ENCODE measurements at regions not wholly inside any gene's neighbourhood (a gene's known extent, or its start where the extent isn't known, plus 50 kb on each side); places are given as distances from the start of the nearest gene placed in this dataset.

GRCh38 chr2:7639476-7639875 lies 722.3 kb downstream of the RNF144A start:
- TF ChIP-seq REST (IDR thresholded peaks at IDR 0.05; ENCODE audit: insufficient read depth in 1 of 2, low read depth in 2 of 2, low read length in 2 of 2) (no peak), TAF1 (IDR thresholded peaks at IDR 0.05; ENCODE audit: borderline replicate concordance, insufficient read depth, low read length) (no peak), SIN3A (IDR thresholded peaks at IDR 0.05; ENCODE audit: borderline replicate concordance, insufficient read depth, low read length) (no peak), POLR2AphosphoS5 (IDR thresholded peaks at IDR 0.05; ENCODE audit: low read depth, low read length) (no peak)
